Thyroid gland (tissue), 4 donors: ENCODE measurements at regions not wholly inside any gene's neighbourhood (a gene's known extent, or its start where the extent isn't known, plus 50 kb on each side); places are given as distances from the start of the nearest gene placed in this dataset.

Source experiments
- DNase-seq, 2 donors: peaks; one replicate each; pipeline ENCODE4 v3.0.0-alpha.2; 2019
- H3K27ac ChIP-seq, 3 donors: fragments of 200-600 bp; sonication (generic); 1 replicate in 2 of 3; 2 replicates in 1 of 3; pipeline ENCODE4 v1.5.1; 2016 to 2019; ENCODE audit warnings: mild to moderate bottlenecking in 1 of 3, moderate library complexity in 1 of 3
- H3K27me3 ChIP-seq: fragments of 200-600 bp; sonication (generic); one replicate; pipeline ENCODE4 v1.5.1; 2019
- H3K36me3 ChIP-seq, 2 donors: fragments of 200-600 bp; sonication (generic); one replicate each; pipeline ENCODE4 v1.5.1; 2016 to 2019
- H3K4me1 ChIP-seq, 2 donors: fragments of 200-600 bp; sonication (generic); one replicate each; pipeline ENCODE4 v1.5.1; 2017 to 2019
- H3K4me3 ChIP-seq, 3 donors: fragments of 200-600 bp; sonication (generic); replicated peaks in 1 of 3; 1 replicate in 2 of 3; 2 replicates in 1 of 3; pipeline ENCODE4 v1.5.1; 2016; ENCODE audit warnings: mild to moderate bottlenecking in 1 of 3
- H3K9me3 ChIP-seq: fragments of 200-600 bp; sonication (generic); one replicate; pipeline ENCODE4 v1.5.1; 2017
- POLR2A ChIP-seq, 2 donors: fragments of 450-650 bp; IDR thresholded peaks; one replicate each; pipeline ENCODE4 v1.6.1; 2017; ENCODE audit warnings: antibody characterized with exemption in 2 of 2, mild to moderate bottlenecking in 2 of 2, moderate library complexity in 1 of 2
- WGBS, 2 donors: methylation state at CpG; one replicate each; pipeline ENCODE4 v1.1.5; 2017; 5-methylcytosine and 5-hydroxymethylcytosine counted together
- intact Hi-C: fragments of 100-400 bp; cut with DNase I; formaldehyde crosslinking; loops from one replicate; pipeline ENCODE4 v1.15.1; 2023
- TF ChIP-seq, protein P1 (sequence below), 6 experiments: fragments of 200-600 bp in 3 of 6; fragments of 450-650 bp in 3 of 6; sonication (generic) in 3 of 6; IDR thresholded peaks; one replicate each; pipeline ENCODE4 v1.5.1; 2016 to 2019; ENCODE audit warnings: antibody characterized with exemption in 6 of 6, mild to moderate bottlenecking in 2 of 6, inconsistent platforms in 1 of 6, moderate library complexity in 1 of 6

GRCh38 chr1:110774398-110774797, 98.5 kb upstream of the CD53 start:
- Histone ChIP-seq H3K4me1 (no peaks in the 10 kb centered on the region), H3K36me3 (no peaks in the 10 kb centered on the region), H3K27me3 (no peaks in the 10 kb centered on the region), H3K9me3 (no peaks in the 10 kb centered on the region), H3K4me3 (no peak overlapping the region), H3K27ac (no peak overlapping the region)
- intact Hi-C loops: no loop called here
- TF ChIP-seq POLR2A (IDR thresholded peaks at IDR 0.05): no peak
- TF ChIP-seq, protein P1, sequence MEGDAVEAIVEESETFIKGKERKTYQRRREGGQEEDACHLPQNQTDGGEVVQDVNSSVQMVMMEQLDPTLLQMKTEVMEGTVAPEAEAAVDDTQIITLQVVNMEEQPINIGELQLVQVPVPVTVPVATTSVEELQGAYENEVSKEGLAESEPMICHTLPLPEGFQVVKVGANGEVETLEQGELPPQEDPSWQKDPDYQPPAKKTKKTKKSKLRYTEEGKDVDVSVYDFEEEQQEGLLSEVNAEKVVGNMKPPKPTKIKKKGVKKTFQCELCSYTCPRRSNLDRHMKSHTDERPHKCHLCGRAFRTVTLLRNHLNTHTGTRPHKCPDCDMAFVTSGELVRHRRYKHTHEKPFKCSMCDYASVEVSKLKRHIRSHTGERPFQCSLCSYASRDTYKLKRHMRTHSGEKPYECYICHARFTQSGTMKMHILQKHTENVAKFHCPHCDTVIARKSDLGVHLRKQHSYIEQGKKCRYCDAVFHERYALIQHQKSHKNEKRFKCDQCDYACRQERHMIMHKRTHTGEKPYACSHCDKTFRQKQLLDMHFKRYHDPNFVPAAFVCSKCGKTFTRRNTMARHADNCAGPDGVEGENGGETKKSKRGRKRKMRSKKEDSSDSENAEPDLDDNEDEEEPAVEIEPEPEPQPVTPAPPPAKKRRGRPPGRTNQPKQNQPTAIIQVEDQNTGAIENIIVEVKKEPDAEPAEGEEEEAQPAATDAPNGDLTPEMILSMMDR (IDR thresholded peaks at IDR 0.05): no peak
- no peak for DNase-seq

GRCh38 chr1:110773813-110774212, 99.1 kb upstream of the KCNA3 start:
- Histone ChIP-seq H3K27ac (peak overlapping the region in 1 of 3 donors; percentile 17), H3K27me3 (no peaks in the 10 kb centered on the region), H3K36me3 (no peaks in the 10 kb centered on the region), H3K4me3 (no peak overlapping the region), H3K9me3 (no peaks in the 10 kb centered on the region), H3K4me1 (no peaks in the 10 kb centered on the region)
- intact Hi-C loops: no loop called here
- DNase-seq: no peak
- TF ChIP-seq, protein P1 (IDR thresholded peaks at IDR 0.05): no peak
- TF ChIP-seq POLR2A (IDR thresholded peaks at IDR 0.05): no peak
- 46 to 47% methylated on average over 3 of the region's 3 CpGs for WGBS, 2 donors

GRCh38 chr1:110771245-110772022, 96.7 kb upstream of the KCNA3 start:
- DNase-seq: no peak
- H3K36me3 ChIP-seq: no peaks in the 10 kb centered on the region
- no peak for TF ChIP-seq POLR2A (IDR thresholded peaks at IDR 0.05)
- TF ChIP-seq, protein P1 (IDR thresholded peaks at IDR 0.05): no peak
- H3K27me3 ChIP-seq: no peaks in the 10 kb centered on the region
- H3K4me1 ChIP-seq: no peaks in the 10 kb centered on the region
- H3K9me3 ChIP-seq: no peaks in the 10 kb centered on the region
- no peak overlapping the region for H3K27ac ChIP-seq
- intact Hi-C loops: no loop called here
- H3K4me3 ChIP-seq: no peak overlapping the region
- WGBS, 2 donors: 87 to 94% methylated on average over 2 of the region's 2 CpGs

DNA sequence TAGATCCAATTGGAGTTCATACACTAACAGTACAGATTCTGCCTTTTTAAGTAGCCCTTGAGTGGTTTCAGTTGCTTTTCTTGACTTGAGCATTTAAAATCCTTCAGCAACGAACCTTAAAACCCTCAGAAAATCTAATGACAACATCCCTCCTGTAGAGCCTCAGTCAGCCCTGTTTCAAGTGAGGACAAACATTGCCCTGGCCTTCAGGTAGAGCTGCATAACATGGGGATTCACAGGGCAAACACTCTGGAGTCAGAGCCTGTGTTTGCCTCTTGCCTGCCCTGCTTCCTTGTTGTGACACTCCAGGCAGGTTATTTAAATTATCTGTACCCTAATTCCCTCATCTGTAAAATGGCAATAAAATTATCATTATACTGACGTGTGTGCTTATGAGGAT, 96.1 kb upstream of the KCNA3 start:
- TF ChIP-seq, protein P1 (IDR thresholded peaks at IDR 0.05): no peak
- no peak for TF ChIP-seq POLR2A (IDR thresholded peaks at IDR 0.05)
- 54 to 55% methylated on average over 2 of the region's 2 CpGs for WGBS, 2 donors
- Histone ChIP-seq H3K9me3 (no peaks in the 10 kb centered on the region), H3K27ac (no peak overlapping the region), H3K4me3 (no peak overlapping the region), H3K36me3 (no peaks in the 10 kb centered on the region), H3K4me1 (no peaks in the 10 kb centered on the region), H3K27me3 (no peaks in the 10 kb centered on the region)
- no peak for DNase-seq
- intact Hi-C loops: no loop called here

- TF ChIP-seq, protein P1 (IDR thresholded peaks at IDR 0.05): no peak
- no peak for TF ChIP-seq POLR2A (IDR thresholded peaks at IDR 0.05)
- H3K27ac ChIP-seq: no peak overlapping the region
- no peaks in the 10 kb centered on the region for H3K27me3 ChIP-seq
- H3K36me3 ChIP-seq: no peaks in the 10 kb centered on the region
- DNase-seq: no peak
- no peak overlapping the region for H3K4me3 ChIP-seq
- H3K9me3 ChIP-seq: no peaks in the 10 kb centered on the region
- no peaks in the 10 kb centered on the region for H3K4me1 ChIP-seq
- 42 to 43% methylated on average over 2 of the region's 2 CpGs for WGBS, 2 donors
- intact Hi-C loops: no loop called here
These were observed 93.9 kb upstream of the KCNA3 start for GRCh38 chr1:110768605-110769004.
